Body of pancreas (tissue), 4 donors: ENCODE measurements at regions not wholly inside any gene's neighbourhood (a gene's known extent, or its start where the extent isn't known, plus 50 kb on each side); places are given as distances from the start of the nearest gene placed in this dataset.
A peak's percentile ranks its signal among the peaks of the same experiment; 100 is the strongest.

Source experiments
- ATAC-seq: fragments of 150-250 bp; one replicate; pipeline ENCODE4 v1.9.1; 2016
- DNase-seq, 4 donors: peaks; one replicate each; pipeline ENCODE4 v3.0.0-alpha.2; 2019
- H3K27ac ChIP-seq, 4 donors: fragments of 200-600 bp; sonication (generic); 1 replicate in 3 of 4; 2 replicates in 1 of 4; pipeline versions ENCODE4 v1.5.1 to v1.6.1; 2016 to 2019; ENCODE audit warnings: mild to moderate bottlenecking in 1 of 4, mixed read lengths in 1 of 4, moderate library complexity in 1 of 4
- H3K27me3 ChIP-seq, 2 donors: fragments of 200-600 bp; sonication (generic); one replicate each; pipeline ENCODE4 v1.6.0; 2016; ENCODE audit warnings: mild to moderate bottlenecking in 1 of 2
- H3K36me3 ChIP-seq, 2 donors: fragments of 200-600 bp; sonication (generic); replicated peaks in 1 of 2; 2 replicates each; pipeline ENCODE4 v1.5.1; 2016; ENCODE audit warnings: low read depth in 2 of 2; ENCODE audit not compliant: insufficient read depth in 1 of 2
- H3K4me1 ChIP-seq: fragments of 200-600 bp; sonication (generic); one replicate; pipeline ENCODE4 v1.6.0; 2016
- H3K4me3 ChIP-seq, 2 donors: fragments of 200-600 bp; sonication (generic); 1 replicate in 1 of 2; 2 replicates in 1 of 2; pipeline ENCODE4 v1.5.1; 2016 to 2019
- H3K9me3 ChIP-seq, 3 donors: fragments of 200-600 bp; sonication (generic); 1 replicate in 2 of 3; 2 replicates in 1 of 3; pipeline ENCODE4 v1.5.1; 2016
- CTCF ChIP-seq, 7 experiments: fragments of 450-650 bp in 4 of 7; fragments of 200-600 bp in 3 of 7; sonication (generic) in 3 of 7; IDR thresholded peaks; one replicate each; pipeline ENCODE4 v1.5.1; 2016 to 2019; ENCODE audit warnings: antibody characterized with exemption in 7 of 7
- POLR2A ChIP-seq, 3 donors: fragments of 450-650 bp; IDR thresholded peaks; one replicate each; pipeline ENCODE4 v1.6.1; 2016; ENCODE audit warnings: antibody characterized with exemption in 3 of 3, mild to moderate bottlenecking in 2 of 3
- WGBS, 2 donors: methylation state at CpG; one replicate each; pipeline ENCODE4 v1.1.5; 2017; 5-methylcytosine and 5-hydroxymethylcytosine counted together
- intact Hi-C: fragments of 100-400 bp; cut with DNase I; formaldehyde crosslinking; loops from one replicate; pipeline ENCODE4 v1.15.1; 2023

GRCh38 chr12:27179400-27180214 lies 64.5 kb upstream of the STK38L start:
- H3K9me3 ChIP-seq = no peaks in the 10 kb centered on the region
- no peaks in the 10 kb centered on the region for H3K36me3 ChIP-seq
- DNase-seq = peak in 3 of 4 donors; percentile 11 to 75 (median 42)
- WGBS, 2 donors = 63 to 68% methylated on average over 6 of the region's 6 CpGs
- peaks cover 13% of the 10 kb centered on the region for H3K4me1 ChIP-seq
- no peaks in the 10 kb centered on the region for H3K27me3 ChIP-seq
- peak overlapping the region in 2 of 4 donors; percentile 33 to 72 for H3K27ac ChIP-seq
- ATAC-seq = peak; percentile 97
- no peak for TF ChIP-seq POLR2A (IDR thresholded peaks at IDR 0.05)
- TF ChIP-seq CTCF (IDR thresholded peaks at IDR 0.05) = no peak
- intact Hi-C loops = no loop called here
- no peak overlapping the region for H3K4me3 ChIP-seq

GRCh38 chr12:27180906-27181505 lies 63.1 kb upstream of the STK38L start:
- DNase-seq = no peak

DNA sequence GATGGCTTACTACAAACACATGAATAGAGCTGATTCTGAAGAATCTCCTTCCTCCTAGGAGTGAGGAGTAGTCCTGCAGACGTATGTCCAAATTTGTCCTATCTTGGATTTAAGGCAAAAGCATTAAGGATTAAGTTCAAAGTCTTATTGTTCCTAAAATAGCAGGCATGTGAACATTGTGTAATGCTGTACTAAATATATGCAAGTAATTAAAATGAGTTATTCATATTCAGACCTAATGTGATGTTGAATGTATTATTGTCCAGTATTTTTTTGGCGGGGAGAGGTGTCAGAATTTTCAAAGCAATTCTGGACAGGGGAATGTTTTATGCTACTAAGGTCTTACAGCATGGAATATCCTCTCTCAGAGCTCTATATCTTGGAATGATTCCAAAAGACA lies 60.7 kb upstream of the STK38L start:
- intact Hi-C loops = no loop called here
- Histone ChIP-seq H3K27me3 (no peaks in the 10 kb centered on the region), H3K4me3 (no peak overlapping the region), H3K4me1 (peaks cover 13% of the 10 kb centered on the region), H3K9me3 (no peaks in the 10 kb centered on the region), H3K36me3 (no peaks in the 10 kb centered on the region), H3K27ac (no peak overlapping the region)
- ATAC-seq = no peak
- TF ChIP-seq POLR2A (IDR thresholded peaks at IDR 0.05) (no peak), CTCF (IDR thresholded peaks at IDR 0.05) (no peak)
- DNase-seq = no peak
- WGBS, 2 donors = 43 to 85% methylated on average over 2 of the region's 2 CpGs

More at GRCh38 chr12:27180906-27181505, 63.1 kb upstream of the STK38L start:
- intact Hi-C loops = no loop called here
- no peak for TF ChIP-seq CTCF (IDR thresholded peaks at IDR 0.05)
- TF ChIP-seq POLR2A (IDR thresholded peaks at IDR 0.05) = no peak
- Histone ChIP-seq H3K4me3 (no peak overlapping the region), H3K4me1 (peaks cover 13% of the 10 kb centered on the region), H3K27ac (no peak overlapping the region), H3K27me3 (no peaks in the 10 kb centered on the region), H3K9me3 (no peaks in the 10 kb centered on the region), H3K36me3 (no peaks in the 10 kb centered on the region)
- 74 to 90% methylated on average over 3 of the region's 3 CpGs for WGBS, 2 donors
- ATAC-seq = no peak

- H3K36me3 ChIP-seq = no peaks in the 10 kb centered on the region
- DNase-seq (no peak), ATAC-seq (no peak)
- no peaks in the 10 kb centered on the region for H3K27me3 ChIP-seq
- no peak for TF ChIP-seq CTCF (IDR thresholded peaks at IDR 0.05)
- TF ChIP-seq POLR2A (IDR thresholded peaks at IDR 0.05) = no peak
- no peaks in the 10 kb centered on the region for H3K4me1 ChIP-seq
- intact Hi-C loops = no loop called here
- no peak overlapping the region for H3K27ac ChIP-seq
- H3K4me3 ChIP-seq = no peak overlapping the region
- no peaks in the 10 kb centered on the region for H3K9me3 ChIP-seq
- WGBS, 2 donors = 57 to 88% methylated on average over 4 of the region's 4 CpGs
Observed at GRCh38 chr12:27185234-27186021, 58.7 kb upstream of the STK38L start.
